Heart right ventricle (tissue), 16 donors: ENCODE measurements at regions not wholly inside any gene's neighbourhood (a gene's known extent, or its start where the extent isn't known, plus 50 kb on each side); places are given as distances from the start of the nearest gene placed in this dataset.

Experiments used
- ATAC-seq, 8 donors: fragments of 200-7000 bp; cut with Tn5 transposase; one replicate each; pipeline ENCODE4 v1.9.1; 2020; ENCODE audit warnings: mild to moderate bottlenecking in 8 of 8, moderate library complexity in 8 of 8, moderate number of reproducible peaks in 1 of 8
- DNase-seq, 2 donors: peaks; one replicate each; pipeline ENCODE4 v3.0.0-alpha.2; 2020
- H3K27ac ChIP-seq, 10 donors: fragments of 200-600 bp; sonication (generic) in 2 of 10; one replicate each; pipeline versions ENCODE4 v1.5.0 to v1.8.0; 2020 to 2022; ENCODE audit warnings: mild to moderate bottlenecking in 3 of 10
- H3K27me3 ChIP-seq, 7 donors: fragments of 200-600 bp; one replicate each; pipeline ENCODE4 v1.8.0; 2021 to 2022; ENCODE audit warnings: mild to moderate bottlenecking in 2 of 7
- H3K36me3 ChIP-seq, 9 donors: fragments of 200-600 bp; sonication (generic) in 1 of 9; one replicate each; pipeline versions ENCODE4 v1.5.0 to v1.8.0; 2020 to 2022; ENCODE audit warnings: mild to moderate bottlenecking in 2 of 9
- H3K4me1 ChIP-seq, 9 donors: fragments of 200-600 bp; sonication (generic) in 1 of 9; one replicate each; pipeline versions ENCODE4 v1.5.0 to v1.8.0; 2020 to 2022; ENCODE audit warnings: mild to moderate bottlenecking in 4 of 9
- H3K4me3 ChIP-seq, 10 donors: fragments of 200-600 bp; sonication (generic) in 2 of 10; one replicate each; pipeline versions ENCODE4 v1.5.0 to v1.8.0; 2020 to 2022; ENCODE audit warnings: mild to moderate bottlenecking in 7 of 10, moderate library complexity in 2 of 10
- H3K9me3 ChIP-seq, 11 donors: fragments of 200-600 bp in 10 of 11; sonication (generic) in 2 of 11; one replicate each; pipeline versions ENCODE4 v1.5.0 to v1.8.0; 2013 to 2022; ENCODE audit warnings: mild to moderate bottlenecking in 2 of 11, control low read depth in 1 of 11, moderate library complexity in 1 of 11
- WGBS, 2 donors: extraction: QIAGEN DNeasy Blood & Tissue Kit; methylation state at CpG; one replicate each; pipeline ENCODE4 v1.1.7; 2013; ENCODE audit warnings: inconsistent platforms in 1 of 2; 5-methylcytosine and 5-hydroxymethylcytosine counted together
- intact Hi-C, 10 donors: fragments of 100-400 bp; cut with DNase I; formaldehyde crosslinking; loops; one replicate each; pipeline versions ENCODE4 v1.11.1 to v1.14.2; 2022
- TF ChIP-seq, protein P1 (sequence below), 9 donors: fragments of 200-600 bp; sonication (generic) in 2 of 9; IDR thresholded peaks; one replicate each; pipeline versions ENCODE4 v1.5.0 to v1.8.0; 2021 to 2022; ENCODE audit warnings: antibody characterized with exemption in 9 of 9, mild to moderate bottlenecking in 5 of 9, moderate library complexity in 1 of 9
- donor health status: Arrhythmogenic right ventricular cardiomyopathy.
- donor health status: ischemic (EF 13 %, LVEDD 7.1; RV severe dilation, severe dysfunction).
- donor health status: healthy with polysubstance abuse.
- donor health status: DM: no; HTN: yes; CAD: no.
- donor health status: DM: no; HTN: no; CAD: no.
- donor health status: ischemic (EF 25% LVEDD 6.9; RV normal size, moderate dysfunction).
- donor health status: ischemic (EF 25% LVEDD 5.7; RV mildly dilated, moderate dysfunction).
- donor health status: healthy.
- donor health status: DM: yes; HTN: yes; CAD: no.
- donor health status: Ischemic cardiomyopathy.
- donor health status: ischemic (EF 35%, LVEDD 5.7; RV mildly dilated, moderate dysfunction).
- donor health status: nonischemic (EF 11% LVEDD 7.7; RV severe dilation, severe dysfunction).
- donor health status: DM: yes; HTN: yes; CAD: no.
- donor health status: PGD.
- donor health status: ischemic (EF 29% LVEDD 5.4; RV normal size, mild dysfunction).
- donor health status: nonischemic (EF 23%, LVEDD 6.1; RV moderate dilation, normal function).

DNA sequence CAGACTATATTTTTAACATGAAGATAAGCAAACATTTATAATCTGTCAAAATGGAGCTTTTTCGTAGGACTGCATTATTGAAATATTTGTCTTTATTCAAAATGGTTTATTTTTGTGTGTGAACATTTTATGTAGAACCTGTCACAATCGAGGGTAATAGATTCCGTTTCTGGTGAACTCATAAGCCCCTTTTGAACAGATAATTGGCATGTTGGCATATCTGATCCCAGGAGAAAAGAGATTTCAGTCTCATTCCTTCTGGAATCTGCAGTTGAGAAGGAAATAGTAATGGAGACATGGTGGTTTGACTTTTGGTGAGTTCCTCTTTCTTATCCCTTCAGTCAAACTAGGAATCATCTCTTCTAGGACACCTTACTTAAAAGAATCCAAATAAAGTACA is 427.9 kb upstream of the B3GALT2 start:
- TF ChIP-seq, protein P1, sequence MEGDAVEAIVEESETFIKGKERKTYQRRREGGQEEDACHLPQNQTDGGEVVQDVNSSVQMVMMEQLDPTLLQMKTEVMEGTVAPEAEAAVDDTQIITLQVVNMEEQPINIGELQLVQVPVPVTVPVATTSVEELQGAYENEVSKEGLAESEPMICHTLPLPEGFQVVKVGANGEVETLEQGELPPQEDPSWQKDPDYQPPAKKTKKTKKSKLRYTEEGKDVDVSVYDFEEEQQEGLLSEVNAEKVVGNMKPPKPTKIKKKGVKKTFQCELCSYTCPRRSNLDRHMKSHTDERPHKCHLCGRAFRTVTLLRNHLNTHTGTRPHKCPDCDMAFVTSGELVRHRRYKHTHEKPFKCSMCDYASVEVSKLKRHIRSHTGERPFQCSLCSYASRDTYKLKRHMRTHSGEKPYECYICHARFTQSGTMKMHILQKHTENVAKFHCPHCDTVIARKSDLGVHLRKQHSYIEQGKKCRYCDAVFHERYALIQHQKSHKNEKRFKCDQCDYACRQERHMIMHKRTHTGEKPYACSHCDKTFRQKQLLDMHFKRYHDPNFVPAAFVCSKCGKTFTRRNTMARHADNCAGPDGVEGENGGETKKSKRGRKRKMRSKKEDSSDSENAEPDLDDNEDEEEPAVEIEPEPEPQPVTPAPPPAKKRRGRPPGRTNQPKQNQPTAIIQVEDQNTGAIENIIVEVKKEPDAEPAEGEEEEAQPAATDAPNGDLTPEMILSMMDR (IDR thresholded peaks at IDR 0.05): no peak
- DNase-seq: no peak
- no peak overlapping the region for H3K4me3 ChIP-seq
- no peaks in the 10 kb centered on the region for H3K36me3 ChIP-seq
- 89 to 91% methylated on average over 3 of the region's 3 CpGs for WGBS, 2 donors
- intact Hi-C loops: no loop called here
- no peak for ATAC-seq
- no peaks in the 10 kb centered on the region for H3K4me1 ChIP-seq
- no peak overlapping the region for H3K27ac ChIP-seq
- H3K9me3 ChIP-seq: no peaks in the 10 kb centered on the region
- H3K27me3 ChIP-seq: no peaks in the 10 kb centered on the region

DNA sequence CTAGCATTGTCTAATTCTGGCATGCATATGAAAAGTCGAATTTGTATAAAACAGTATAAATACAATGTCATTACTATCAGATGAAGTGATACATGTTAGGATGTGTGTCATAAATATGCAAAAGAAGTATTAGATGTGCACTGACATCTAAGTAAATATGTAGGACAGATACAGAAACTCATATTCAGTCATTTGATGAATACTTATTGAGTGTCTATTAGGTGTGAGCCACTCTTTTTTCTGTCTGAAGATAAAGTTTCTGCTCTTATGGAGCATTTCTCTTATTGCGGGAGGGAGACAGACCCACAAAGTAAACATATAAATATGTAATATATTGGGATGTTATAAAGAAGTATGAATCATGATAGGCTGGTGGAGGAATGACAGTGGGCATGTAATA is 426.6 kb upstream of the B3GALT2 start:
- H3K4me1 ChIP-seq: no peaks in the 10 kb centered on the region
- no peaks in the 10 kb centered on the region for H3K27me3 ChIP-seq
- 83 to 86% methylated on average over 2 of the region's 2 CpGs for WGBS, 2 donors
- intact Hi-C loops: no loop called here
- H3K27ac ChIP-seq: no peak overlapping the region
- no peak overlapping the region for H3K4me3 ChIP-seq
- peaks cover 0 to 11% (median 0%) of the 10 kb centered on the region in 11 donors for H3K9me3 ChIP-seq
- DNase-seq (no peak), ATAC-seq (no peak)
- H3K36me3 ChIP-seq: no peaks in the 10 kb centered on the region
- TF ChIP-seq, protein P1 (IDR thresholded peaks at IDR 0.05): no peak

DNA sequence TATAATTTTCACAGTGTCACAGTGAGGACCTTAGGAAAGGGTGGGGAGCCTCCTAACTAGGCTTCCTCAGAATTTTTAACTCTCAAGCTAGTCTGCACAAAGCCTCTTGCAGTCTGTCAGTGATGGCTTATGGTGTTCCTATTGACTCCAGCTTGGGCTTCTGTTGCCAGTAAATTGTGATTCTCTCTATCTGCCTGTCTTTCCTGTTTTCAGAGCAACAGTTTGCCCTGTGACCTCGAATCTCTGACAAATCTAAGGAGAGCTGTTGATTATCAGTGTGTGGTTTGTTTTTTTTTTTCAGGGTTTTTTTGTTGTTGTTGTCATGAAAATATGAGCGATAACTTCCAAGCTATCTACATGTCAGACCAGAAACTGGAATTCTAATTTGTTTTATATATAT is 423.2 kb upstream of the B3GALT2 start:
- DNase-seq (no peak), ATAC-seq (no peak)
- TF ChIP-seq, protein P1 (IDR thresholded peaks at IDR 0.05): no peak
- WGBS, 2 donors: 62 to 78% methylated on average over 2 of the region's 2 CpGs
- H3K9me3 ChIP-seq: peaks cover 0 to 12% (median 0%) of the 10 kb centered on the region in 11 donors
- no peak overlapping the region for H3K27ac ChIP-seq
- intact Hi-C loops: no loop called here
- no peaks in the 10 kb centered on the region for H3K36me3 ChIP-seq
- no peaks in the 10 kb centered on the region for H3K27me3 ChIP-seq
- no peaks in the 10 kb centered on the region for H3K4me1 ChIP-seq
- no peak overlapping the region for H3K4me3 ChIP-seq

DNA sequence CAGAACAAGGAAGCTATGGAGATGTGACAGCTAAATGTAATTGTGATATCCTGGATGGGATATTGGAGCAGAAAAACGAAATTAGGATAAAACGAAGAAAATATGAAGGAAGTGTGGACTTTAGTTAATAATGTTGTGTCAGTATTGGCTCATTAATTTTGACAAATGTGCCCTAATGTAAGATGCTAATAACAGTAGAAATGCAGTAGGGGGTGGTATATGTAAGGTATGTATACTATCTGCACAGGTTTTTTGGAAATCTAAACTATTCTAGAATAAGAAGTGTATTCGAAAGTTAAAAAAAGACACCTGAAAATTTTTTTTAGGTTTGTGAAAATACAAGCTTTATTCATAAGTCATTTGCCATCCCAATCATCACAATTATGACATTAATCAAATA is 421.4 kb upstream of the B3GALT2 start:
- Histone ChIP-seq H3K9me3 (peaks cover 0 to 12% (median 0%) of the 10 kb centered on the region in 11 donors), H3K4me1 (no peaks in the 10 kb centered on the region), H3K27ac (no peak overlapping the region), H3K36me3 (no peaks in the 10 kb centered on the region), H3K4me3 (no peak overlapping the region), H3K27me3 (no peaks in the 10 kb centered on the region)
- DNase-seq (no peak), ATAC-seq (no peak)
- TF ChIP-seq, protein P1 (IDR thresholded peaks at IDR 0.05): no peak
- WGBS, 2 donors: 90 to 93% methylated on average over 3 of the region's 3 CpGs
- intact Hi-C loops: no loop called here

DNA sequence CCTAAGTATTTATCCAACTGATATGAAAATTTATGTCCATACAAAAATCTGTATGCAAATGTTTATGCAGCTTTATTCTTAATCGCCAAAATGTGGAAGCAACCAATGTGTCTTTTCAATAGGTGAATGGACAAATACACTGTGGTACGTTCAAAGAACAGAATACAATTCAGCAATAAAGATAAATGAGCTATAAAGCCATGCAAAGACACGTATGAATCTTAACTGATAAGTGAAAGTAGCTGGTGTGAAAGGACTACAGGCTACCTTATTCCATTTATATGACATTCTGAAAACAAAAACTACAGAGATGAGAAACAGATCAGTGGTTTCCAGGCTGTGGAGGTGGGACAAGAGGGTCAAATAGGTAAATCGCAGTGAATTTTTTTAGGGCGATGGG is 419.6 kb upstream of the B3GALT2 start:
- DNase-seq (no peak), ATAC-seq (no peak)
- TF ChIP-seq, protein P1 (IDR thresholded peaks at IDR 0.05): no peak
- peaks cover 0 to 12% (median 0%) of the 10 kb centered on the region in 11 donors for H3K9me3 ChIP-seq
- H3K27me3 ChIP-seq: no peaks in the 10 kb centered on the region
- H3K27ac ChIP-seq: no peak overlapping the region
- intact Hi-C loops: no loop called here
- no peak overlapping the region for H3K4me3 ChIP-seq
- H3K36me3 ChIP-seq: no peaks in the 10 kb centered on the region
- 95 to 96% methylated on average over 5 of the region's 5 CpGs for WGBS, 2 donors
- no peaks in the 10 kb centered on the region for H3K4me1 ChIP-seq
